ENCODE measurements at regions not wholly inside any gene's neighbourhood (a gene's known extent, or its start where the extent isn't known, plus 50 kb on each side); places are given as distances from the start of the nearest gene placed in this dataset.

DNA sequence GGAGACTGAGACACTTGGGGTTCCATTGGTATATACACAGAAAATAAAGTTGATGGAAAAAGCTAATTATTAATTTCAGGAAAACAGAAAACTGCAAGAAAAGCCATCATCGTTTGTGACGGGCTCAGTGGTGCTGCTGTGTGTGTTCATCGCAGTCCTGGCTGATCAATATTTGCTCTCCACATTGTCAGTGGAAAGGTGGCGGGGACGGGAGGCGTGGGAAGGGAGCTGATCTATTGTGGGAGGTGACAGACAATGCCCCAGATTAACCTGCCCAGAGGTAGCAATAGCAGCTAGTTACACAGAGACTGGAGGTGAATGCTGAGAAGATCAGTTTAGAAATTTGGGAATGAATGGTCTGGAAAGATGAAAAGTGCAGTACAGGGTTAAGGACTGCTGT is 50.0 kb upstream of the CTDP1 start:
- no peaks in the 10 kb centered on the region for H3K36me3 ChIP-seq
- H3K27me3 ChIP-seq = no peaks in the 10 kb centered on the region
- H3K9me3 ChIP-seq = no peaks in the 10 kb centered on the region
- H3K4me3 ChIP-seq = no peak overlapping the region
- no peak overlapping the region for H3K27ac ChIP-seq
- H3K4me1 ChIP-seq = peaks cover 0 to 7% (median 0%) of the 10 kb centered on the region in 4 donors
- DNase-seq = peak in 1 of 3 donors; percentile 15
- TF ChIP-seq, protein P1, sequence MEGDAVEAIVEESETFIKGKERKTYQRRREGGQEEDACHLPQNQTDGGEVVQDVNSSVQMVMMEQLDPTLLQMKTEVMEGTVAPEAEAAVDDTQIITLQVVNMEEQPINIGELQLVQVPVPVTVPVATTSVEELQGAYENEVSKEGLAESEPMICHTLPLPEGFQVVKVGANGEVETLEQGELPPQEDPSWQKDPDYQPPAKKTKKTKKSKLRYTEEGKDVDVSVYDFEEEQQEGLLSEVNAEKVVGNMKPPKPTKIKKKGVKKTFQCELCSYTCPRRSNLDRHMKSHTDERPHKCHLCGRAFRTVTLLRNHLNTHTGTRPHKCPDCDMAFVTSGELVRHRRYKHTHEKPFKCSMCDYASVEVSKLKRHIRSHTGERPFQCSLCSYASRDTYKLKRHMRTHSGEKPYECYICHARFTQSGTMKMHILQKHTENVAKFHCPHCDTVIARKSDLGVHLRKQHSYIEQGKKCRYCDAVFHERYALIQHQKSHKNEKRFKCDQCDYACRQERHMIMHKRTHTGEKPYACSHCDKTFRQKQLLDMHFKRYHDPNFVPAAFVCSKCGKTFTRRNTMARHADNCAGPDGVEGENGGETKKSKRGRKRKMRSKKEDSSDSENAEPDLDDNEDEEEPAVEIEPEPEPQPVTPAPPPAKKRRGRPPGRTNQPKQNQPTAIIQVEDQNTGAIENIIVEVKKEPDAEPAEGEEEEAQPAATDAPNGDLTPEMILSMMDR (IDR thresholded peaks at IDR 0.05) = no peak
- TF ChIP-seq POLR2A (IDR thresholded peaks at IDR 0.05) = no peak
